ENCODE measurements at regions not wholly inside any gene's neighbourhood (a gene's known extent, or its start where the extent isn't known, plus 50 kb on each side); places are given as distances from the start of the nearest gene placed in this dataset.

GRCh38 chr7:94300176-94300835 lies 94.4 kb upstream of the COL1A2 start:
- Histone ChIP-seq H3K36me3 (ENCODE audit: insufficient read depth, low read length) (no peaks in the 10 kb centered on the region), H4K20me1 (ENCODE audit: insufficient read depth, low read length) (no peaks in the 10 kb centered on the region), H3K4me1 (ENCODE audit: insufficient read depth, low read length, poor library complexity, severe bottlenecking) (no peaks in the 10 kb centered on the region), H3K4me2 (ENCODE audit: low read length) (no peak overlapping the region), H3K27ac (ENCODE audit: low read depth, low read length, poor library complexity, severe bottlenecking) (no peak overlapping the region), H2AFZ (ENCODE audit: low read length) (no peak overlapping the region), H3K9me2 (ENCODE audit: insufficient read depth, low read length) (no peaks in the 10 kb centered on the region), H3K9me3 (ENCODE audit: low read length) (no peaks in the 10 kb centered on the region), H3K79me2 (ENCODE audit: insufficient read depth, low read depth, low read length) (no peaks in the 10 kb centered on the region), H3K4me3 (ENCODE audit: low read depth, low read length, poor library complexity, severe bottlenecking) (no peak overlapping the region)
- BruUV-seq (replicated peaks): no TSS peak
- intact Hi-C loops (cut with micrococcal nuclease; ENCODE audit: unreplicated experiment): no loop called here
- CTCF ChIA-PET (ENCODE audit: unreplicated experiment): no interaction called here
- TF ChIP-seq EZH2phosphoT487 (IDR thresholded peaks at IDR 0.05; ENCODE audit: borderline replicate concordance, low read depth, low read length): no peak
- TF ChIP-seq, protein P1, sequence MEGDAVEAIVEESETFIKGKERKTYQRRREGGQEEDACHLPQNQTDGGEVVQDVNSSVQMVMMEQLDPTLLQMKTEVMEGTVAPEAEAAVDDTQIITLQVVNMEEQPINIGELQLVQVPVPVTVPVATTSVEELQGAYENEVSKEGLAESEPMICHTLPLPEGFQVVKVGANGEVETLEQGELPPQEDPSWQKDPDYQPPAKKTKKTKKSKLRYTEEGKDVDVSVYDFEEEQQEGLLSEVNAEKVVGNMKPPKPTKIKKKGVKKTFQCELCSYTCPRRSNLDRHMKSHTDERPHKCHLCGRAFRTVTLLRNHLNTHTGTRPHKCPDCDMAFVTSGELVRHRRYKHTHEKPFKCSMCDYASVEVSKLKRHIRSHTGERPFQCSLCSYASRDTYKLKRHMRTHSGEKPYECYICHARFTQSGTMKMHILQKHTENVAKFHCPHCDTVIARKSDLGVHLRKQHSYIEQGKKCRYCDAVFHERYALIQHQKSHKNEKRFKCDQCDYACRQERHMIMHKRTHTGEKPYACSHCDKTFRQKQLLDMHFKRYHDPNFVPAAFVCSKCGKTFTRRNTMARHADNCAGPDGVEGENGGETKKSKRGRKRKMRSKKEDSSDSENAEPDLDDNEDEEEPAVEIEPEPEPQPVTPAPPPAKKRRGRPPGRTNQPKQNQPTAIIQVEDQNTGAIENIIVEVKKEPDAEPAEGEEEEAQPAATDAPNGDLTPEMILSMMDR (conservative IDR thresholded peaks at IDR 0.05; ENCODE audit: low read length): no peak
- no peak for DNase-seq (ENCODE audit: low spot score)
- POLR2A ChIA-PET: interaction anchor here (0.6 kb wide), 1 partner anchor 12 kb away, joined by 3 read pairs; no protein-coding TSS in a partner anchor

DNA sequence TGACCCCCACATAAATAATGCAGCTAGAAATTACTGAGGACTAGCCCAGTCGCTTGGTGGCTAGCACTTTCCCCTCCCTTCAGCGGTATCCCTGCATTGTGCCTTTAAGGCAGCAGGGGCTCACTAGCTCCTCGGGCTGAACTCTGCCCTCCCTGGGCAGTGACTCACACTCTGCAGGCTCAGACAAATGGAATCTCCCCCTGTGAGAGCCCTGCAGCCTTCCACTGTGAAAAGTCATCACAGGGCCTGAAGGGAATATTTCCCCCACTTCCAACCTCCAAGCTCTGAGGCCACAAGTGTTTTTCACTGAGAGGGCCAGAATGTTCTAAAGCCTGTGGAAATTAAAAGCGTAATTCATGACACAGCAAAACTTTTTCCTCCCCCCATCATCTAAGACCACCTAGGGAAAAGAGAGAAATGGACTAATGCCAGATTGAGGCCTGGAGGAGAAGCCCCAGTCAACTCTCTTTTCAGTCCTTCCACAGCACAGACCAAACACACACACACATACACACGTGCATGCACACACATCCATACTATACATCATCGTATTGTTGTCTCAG lies 93.6 kb upstream of the COL1A2 start:
- CTCF ChIA-PET (ENCODE audit: unreplicated experiment): no interaction called here
- no peaks in the 10 kb centered on the region for H3K4me1 ChIP-seq (ENCODE audit: insufficient read depth, low read length, poor library complexity, severe bottlenecking)
- no peak for TF ChIP-seq EZH2phosphoT487 (IDR thresholded peaks at IDR 0.05; ENCODE audit: borderline replicate concordance, low read depth, low read length)
- TF ChIP-seq, protein P1 (conservative IDR thresholded peaks at IDR 0.05; ENCODE audit: low read length): no peak
- H2AFZ ChIP-seq (ENCODE audit: low read length): no peak overlapping the region
- no peak overlapping the region for H3K27ac ChIP-seq (ENCODE audit: low read depth, low read length, poor library complexity, severe bottlenecking)
- no peaks in the 10 kb centered on the region for H3K9me3 ChIP-seq (ENCODE audit: low read length)
- no peak overlapping the region for H3K4me3 ChIP-seq (ENCODE audit: low read depth, low read length, poor library complexity, severe bottlenecking)
- no TSS peak for BruUV-seq (replicated peaks)
- no peaks in the 10 kb centered on the region for H4K20me1 ChIP-seq (ENCODE audit: insufficient read depth, low read length)
- no peaks in the 10 kb centered on the region for H3K9me2 ChIP-seq (ENCODE audit: insufficient read depth, low read length)
- H3K79me2 ChIP-seq (ENCODE audit: insufficient read depth, low read depth, low read length): no peaks in the 10 kb centered on the region
- DNase-seq (ENCODE audit: low spot score): no peak
- POLR2A ChIA-PET: interaction anchor here (0.6 kb wide), 1 partner anchor 13 kb away, joined by 3 read pairs; no protein-coding TSS in a partner anchor
- no peak overlapping the region for H3K4me2 ChIP-seq (ENCODE audit: low read length)
- intact Hi-C loops (cut with micrococcal nuclease; ENCODE audit: unreplicated experiment): no loop called here
- H3K36me3 ChIP-seq (ENCODE audit: insufficient read depth, low read length): no peaks in the 10 kb centered on the region

DNA sequence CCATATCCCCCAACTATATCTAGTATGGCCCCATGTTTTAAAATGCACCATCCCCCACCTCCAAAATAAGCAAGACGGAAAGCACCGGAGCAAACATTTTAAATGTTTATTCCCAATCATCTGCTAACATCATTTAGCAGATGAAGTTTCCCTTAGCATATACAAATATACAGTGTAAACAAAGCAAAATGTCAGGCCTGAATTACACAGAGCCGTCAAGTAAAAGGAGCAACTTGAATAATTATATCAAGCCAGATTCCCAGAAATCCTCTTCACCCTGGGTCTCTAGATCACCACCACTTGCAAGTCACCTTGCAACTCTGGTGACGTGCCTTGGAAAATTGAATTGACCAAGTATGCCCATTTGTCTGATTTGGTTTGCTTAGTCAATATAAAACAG lies 91.6 kb upstream of the COL1A2 start:
- CTCF ChIA-PET (ENCODE audit: unreplicated experiment): no interaction called here
- POLR2A ChIA-PET: no interaction called here
- DNase-seq (ENCODE audit: low spot score): no peak
- H2AFZ ChIP-seq (ENCODE audit: low read length): no peak overlapping the region
- BruUV-seq (replicated peaks): no TSS peak
- H3K4me1 ChIP-seq (ENCODE audit: insufficient read depth, low read length, poor library complexity, severe bottlenecking): no peaks in the 10 kb centered on the region
- no peaks in the 10 kb centered on the region for H4K20me1 ChIP-seq (ENCODE audit: insufficient read depth, low read length)
- no peaks in the 10 kb centered on the region for H3K9me2 ChIP-seq (ENCODE audit: insufficient read depth, low read length)
- H3K27ac ChIP-seq (ENCODE audit: low read depth, low read length, poor library complexity, severe bottlenecking): no peak overlapping the region
- intact Hi-C loops (cut with micrococcal nuclease; ENCODE audit: unreplicated experiment): no loop called here
- no peak overlapping the region for H3K4me2 ChIP-seq (ENCODE audit: low read length)
- TF ChIP-seq, protein P1 (conservative IDR thresholded peaks at IDR 0.05; ENCODE audit: low read length): no peak
- H3K9me3 ChIP-seq (ENCODE audit: low read length): no peaks in the 10 kb centered on the region
- no peaks in the 10 kb centered on the region for H3K36me3 ChIP-seq (ENCODE audit: insufficient read depth, low read length)
- H3K79me2 ChIP-seq (ENCODE audit: insufficient read depth, low read depth, low read length): no peaks in the 10 kb centered on the region
- H3K4me3 ChIP-seq (ENCODE audit: low read depth, low read length, poor library complexity, severe bottlenecking): no peak overlapping the region

Measured in OCI-LY7 (cell line).